ENCODE measurements at regions not wholly inside any gene's neighbourhood (a gene's known extent, or its start where the extent isn't known, plus 50 kb on each side); places are given as distances from the start of the nearest gene placed in this dataset.
A peak's percentile ranks its signal among the peaks of the same experiment; 100 is the strongest.

DNA sequence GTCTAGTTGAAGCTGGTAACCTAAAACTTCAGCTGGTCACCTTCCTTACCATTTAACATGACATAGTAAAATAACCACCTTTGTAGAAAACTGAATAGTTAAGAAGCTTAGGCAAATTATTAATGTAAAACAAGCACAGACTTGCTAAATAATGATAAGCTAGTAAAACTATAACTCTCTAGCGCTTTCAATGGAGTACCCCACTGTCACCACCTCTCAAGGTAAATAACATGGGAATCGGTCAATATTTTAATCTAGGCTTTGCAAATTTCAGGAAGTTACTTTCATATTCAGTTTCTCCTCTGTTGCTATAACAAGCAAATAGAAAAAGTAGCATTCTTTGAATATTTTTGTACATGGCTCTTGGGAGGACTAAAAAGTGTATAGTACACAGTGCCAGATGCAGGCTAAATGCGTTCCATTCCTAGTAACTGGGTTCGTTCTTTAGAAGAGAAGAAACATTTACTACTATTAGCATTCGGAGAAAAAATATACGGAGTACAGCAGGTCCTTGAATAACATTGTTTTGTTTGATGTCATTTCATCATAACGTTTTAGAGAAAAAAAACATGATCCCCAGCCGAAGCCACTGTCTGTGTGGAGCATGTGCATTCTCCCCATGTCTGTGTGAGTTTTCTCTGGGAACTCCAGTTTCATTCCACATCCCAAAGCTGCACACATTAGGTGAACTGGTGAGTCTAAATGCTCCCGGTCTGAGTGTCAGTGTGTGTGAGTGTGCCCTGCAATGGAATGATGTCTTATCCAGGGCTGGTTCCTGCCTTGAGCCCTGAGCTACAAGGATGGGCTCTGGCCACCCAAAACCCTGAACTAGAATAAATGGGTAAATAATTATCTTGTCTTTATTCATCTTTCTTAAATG, 52.5 kb downstream of the EPRS1 start:
- DNase-seq (ENCODE audit: low spot score in 2 of 2) (no peak), ATAC-seq (replicated peaks; ENCODE audit: extremely low read depth, poor library complexity, severe bottlenecking) (no peak)
- H3K4me1 Mint-ChIP-seq, result no peaks in the 10 kb centered on the region
- no peaks in the 10 kb centered on the region for H3K9me3 Mint-ChIP-seq
- no peak overlapping the region for H3K4me3 Mint-ChIP-seq
- H3K36me3 Mint-ChIP-seq (ENCODE audit: insufficient read depth), result peaks cover 23% of the 10 kb centered on the region
- no peaks in the 10 kb centered on the region for H3K27me3 Mint-ChIP-seq
- no peak overlapping the region for H3K27ac Mint-ChIP-seq (ENCODE audit: low read depth)

DNA sequence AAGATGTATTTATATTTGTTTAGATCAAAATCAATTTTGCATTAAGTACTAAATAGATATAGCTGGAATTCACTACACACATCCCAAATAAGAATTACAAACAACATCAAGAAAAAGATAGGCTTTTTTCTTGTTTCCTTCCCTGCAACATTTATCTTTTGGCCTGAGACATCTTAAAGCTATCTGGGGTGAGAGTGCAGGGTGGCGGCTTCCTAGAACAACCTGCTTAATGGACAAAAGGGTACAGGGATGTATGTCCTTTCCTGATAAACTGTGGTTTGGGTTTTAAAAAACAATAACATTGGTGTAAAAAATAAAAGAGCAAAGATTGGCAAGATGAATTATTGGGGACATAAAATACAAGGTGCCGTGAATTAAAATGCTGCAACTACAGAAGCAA, 54.4 kb downstream of the EPRS1 start:
- Mint-ChIP-seq H3K4me3 (no peak overlapping the region), H3K36me3 (ENCODE audit: insufficient read depth) (peaks cover 24% of the 10 kb centered on the region), H3K9me3 (no peaks in the 10 kb centered on the region), H3K27ac (ENCODE audit: low read depth) (peak overlapping the region; percentile 6), H3K4me1 (no peaks in the 10 kb centered on the region), H3K27me3 (no peaks in the 10 kb centered on the region)
- ATAC-seq (replicated peaks; ENCODE audit: extremely low read depth, poor library complexity, severe bottlenecking) (no peak), DNase-seq (ENCODE audit: low spot score in 2 of 2) (no peak)

DNA sequence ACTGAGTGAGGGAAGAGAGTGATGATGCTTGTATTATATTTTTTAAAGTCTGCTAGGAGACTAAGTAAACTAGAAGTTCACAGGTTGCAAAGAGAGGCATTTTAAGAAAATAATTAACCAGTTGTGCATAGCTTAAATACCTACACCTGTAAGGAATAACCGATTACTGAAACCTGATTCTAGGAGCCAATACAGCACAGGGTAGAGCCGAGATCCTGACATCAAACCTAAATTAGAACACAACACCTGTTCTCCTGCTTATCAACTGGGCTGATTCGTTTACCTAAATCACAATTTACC, 54.8 kb downstream of the EPRS1 start:
- ATAC-seq (replicated peaks; ENCODE audit: extremely low read depth, poor library complexity, severe bottlenecking), result no peak

DNA sequence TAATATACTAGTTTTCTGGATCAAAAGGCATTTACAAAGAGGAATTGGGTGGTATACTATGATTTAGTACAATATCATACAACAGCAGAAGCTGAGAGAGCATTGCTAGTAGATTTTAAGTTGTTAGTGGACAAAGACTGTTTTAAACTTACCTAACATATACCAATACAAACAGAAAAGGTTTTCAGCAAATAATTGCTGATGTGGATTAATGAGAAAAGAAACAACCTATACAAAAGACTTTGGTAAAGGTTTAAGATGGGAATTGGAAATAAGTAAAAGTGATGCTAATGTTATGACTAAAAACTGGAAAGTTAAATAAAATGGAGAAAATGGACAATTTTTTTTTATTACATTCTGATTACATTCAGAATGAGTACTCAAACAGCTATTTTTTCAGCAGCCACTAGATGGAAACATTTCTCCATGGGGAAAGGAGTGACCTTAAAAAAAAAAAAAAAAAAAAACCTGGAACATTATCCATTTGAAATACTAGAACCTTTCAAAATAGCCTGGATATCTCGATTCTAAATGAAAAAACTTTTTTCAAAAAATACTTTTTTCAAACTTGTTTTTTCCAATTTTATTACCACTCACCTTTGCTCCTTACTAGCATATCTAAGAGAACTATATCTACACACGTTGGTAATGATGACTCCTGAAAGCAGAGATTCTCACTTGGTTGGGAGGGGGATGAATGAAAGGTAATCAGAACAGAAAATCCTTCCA, 55.4 kb downstream of the EPRS1 start:
- Mint-ChIP-seq H3K4me1 (no peaks in the 10 kb centered on the region), H3K27me3 (no peaks in the 10 kb centered on the region), H3K9me3 (no peaks in the 10 kb centered on the region), H3K36me3 (ENCODE audit: insufficient read depth) (peaks cover 25% of the 10 kb centered on the region), H3K27ac (ENCODE audit: low read depth) (no peak overlapping the region), H3K4me3 (no peak overlapping the region)
- no peak for ATAC-seq (replicated peaks; ENCODE audit: extremely low read depth, poor library complexity, severe bottlenecking)
- no peak for DNase-seq (ENCODE audit: low spot score in 2 of 2)

More for the DNA sequence above, 54.8 kb downstream of the EPRS1 start:
- Mint-ChIP-seq H3K4me3 (no peak overlapping the region), H3K4me1 (no peaks in the 10 kb centered on the region), H3K36me3 (ENCODE audit: insufficient read depth) (peaks cover 23% of the 10 kb centered on the region), H3K27ac (ENCODE audit: low read depth) (peak overlapping the region; percentile 6), H3K9me3 (no peaks in the 10 kb centered on the region), H3K27me3 (no peaks in the 10 kb centered on the region)
- DNase-seq (ENCODE audit: low spot score in 2 of 2), result no peak

DNA sequence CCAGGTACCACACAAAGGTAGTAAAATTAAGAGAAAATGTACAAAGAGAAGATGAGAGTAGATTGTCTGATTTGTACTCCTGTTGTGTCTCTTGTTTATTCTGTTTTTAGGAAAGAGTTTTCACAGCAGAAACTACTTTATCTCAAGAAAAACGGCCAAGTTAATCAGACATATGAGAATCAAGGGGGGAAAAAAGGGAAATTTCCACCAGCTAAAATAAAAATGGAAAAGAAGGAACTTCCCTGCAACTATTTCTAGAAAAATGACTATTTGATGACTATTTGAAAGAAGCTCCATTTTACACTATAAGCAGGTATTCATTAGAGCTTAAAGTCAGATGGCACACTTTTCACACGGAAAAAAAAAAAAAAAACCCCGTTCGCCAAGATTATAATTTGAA, 56.5 kb downstream of the EPRS1 start:
- H3K27me3 Mint-ChIP-seq, result no peaks in the 10 kb centered on the region
- no peaks in the 10 kb centered on the region for H3K4me1 Mint-ChIP-seq
- no peak overlapping the region for H3K4me3 Mint-ChIP-seq
- ATAC-seq (replicated peaks; ENCODE audit: extremely low read depth, poor library complexity, severe bottlenecking) (no peak), DNase-seq (ENCODE audit: low spot score in 2 of 2) (no peak)
- H3K9me3 Mint-ChIP-seq, result no peaks in the 10 kb centered on the region
- H3K27ac Mint-ChIP-seq (ENCODE audit: low read depth), result no peak overlapping the region
- peaks cover 29% of the 10 kb centered on the region for H3K36me3 Mint-ChIP-seq (ENCODE audit: insufficient read depth)

DNA sequence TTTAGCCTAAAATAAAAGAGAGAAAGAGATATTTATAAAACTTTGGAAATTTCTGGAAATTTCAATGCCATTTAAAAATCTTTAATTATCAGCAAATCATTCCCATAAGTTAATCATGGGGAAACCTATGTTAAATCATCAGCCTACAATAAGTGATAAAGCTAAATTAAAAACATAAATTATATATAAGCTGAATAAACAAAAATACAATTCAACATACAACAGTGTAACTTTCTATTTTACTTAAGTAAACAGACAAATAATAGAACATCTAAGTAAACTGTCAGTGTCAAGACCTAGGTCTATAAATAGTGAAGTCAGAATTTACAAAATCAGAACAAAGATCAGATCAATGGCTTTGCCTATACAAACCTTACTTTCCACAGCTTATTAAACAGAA, 57.5 kb downstream of the EPRS1 start:
- no peak for ATAC-seq (replicated peaks; ENCODE audit: extremely low read depth, poor library complexity, severe bottlenecking)
- no peak overlapping the region for H3K27ac Mint-ChIP-seq (ENCODE audit: low read depth)

DNA sequence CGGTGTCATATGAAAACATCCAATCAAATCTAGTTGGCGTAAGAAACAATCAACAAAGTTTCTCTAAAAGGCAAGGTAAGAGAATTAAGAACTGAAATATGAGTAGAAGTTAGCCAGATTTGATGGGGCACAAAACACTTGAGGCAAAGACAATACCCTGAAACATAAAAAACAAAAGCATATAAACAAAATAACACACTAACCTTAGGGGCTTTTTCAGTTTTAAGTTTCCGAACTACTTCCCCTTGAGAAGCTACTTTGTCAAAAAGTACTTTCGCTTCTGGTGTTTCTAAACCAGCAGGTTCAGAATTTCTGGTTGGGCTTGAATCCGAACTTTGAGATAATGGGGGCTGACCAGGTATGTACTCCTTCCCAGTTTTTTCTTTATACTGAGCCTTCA, 57.9 kb downstream of the EPRS1 start:
- Mint-ChIP-seq H3K4me1 (no peaks in the 10 kb centered on the region), H3K36me3 (ENCODE audit: insufficient read depth) (peaks cover 36% of the 10 kb centered on the region), H3K27me3 (no peaks in the 10 kb centered on the region), H3K27ac (ENCODE audit: low read depth) (no peak overlapping the region), H3K9me3 (no peaks in the 10 kb centered on the region), H3K4me3 (no peak overlapping the region)
- ATAC-seq (replicated peaks; ENCODE audit: extremely low read depth, poor library complexity, severe bottlenecking) (no peak), DNase-seq (ENCODE audit: low spot score in 2 of 2) (no peak)

More for the DNA sequence above, 57.5 kb downstream of the EPRS1 start:
- H3K4me3 Mint-ChIP-seq, result no peak overlapping the region
- H3K27me3 Mint-ChIP-seq, result no peaks in the 10 kb centered on the region
- no peaks in the 10 kb centered on the region for H3K4me1 Mint-ChIP-seq
- peaks cover 32% of the 10 kb centered on the region for H3K36me3 Mint-ChIP-seq (ENCODE audit: insufficient read depth)
- no peak for DNase-seq (ENCODE audit: low spot score in 2 of 2)
- H3K9me3 Mint-ChIP-seq, result no peaks in the 10 kb centered on the region

DNA sequence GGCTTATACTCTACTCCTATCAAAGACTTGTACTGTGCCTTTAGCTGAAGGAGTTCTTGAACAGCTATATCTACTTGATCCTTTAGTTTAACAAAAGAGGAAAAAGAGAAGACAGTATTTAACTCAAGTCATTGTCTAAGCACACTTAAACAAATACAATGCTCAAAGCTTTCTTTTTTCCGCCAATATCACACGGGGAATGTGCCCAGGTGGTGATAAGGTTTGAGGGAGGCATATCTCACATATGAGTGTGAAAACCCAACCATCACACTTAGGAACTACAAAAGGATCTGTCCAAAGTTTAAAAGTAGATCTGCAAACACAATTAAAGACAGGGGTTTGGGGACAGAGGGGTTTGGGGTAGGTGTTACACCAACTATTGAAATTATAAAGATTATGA, 59.0 kb upstream of the SLC30A10 start:
- no peaks in the 10 kb centered on the region for H3K4me1 Mint-ChIP-seq
- DNase-seq (ENCODE audit: low spot score in 2 of 2), result no peak

DNA sequence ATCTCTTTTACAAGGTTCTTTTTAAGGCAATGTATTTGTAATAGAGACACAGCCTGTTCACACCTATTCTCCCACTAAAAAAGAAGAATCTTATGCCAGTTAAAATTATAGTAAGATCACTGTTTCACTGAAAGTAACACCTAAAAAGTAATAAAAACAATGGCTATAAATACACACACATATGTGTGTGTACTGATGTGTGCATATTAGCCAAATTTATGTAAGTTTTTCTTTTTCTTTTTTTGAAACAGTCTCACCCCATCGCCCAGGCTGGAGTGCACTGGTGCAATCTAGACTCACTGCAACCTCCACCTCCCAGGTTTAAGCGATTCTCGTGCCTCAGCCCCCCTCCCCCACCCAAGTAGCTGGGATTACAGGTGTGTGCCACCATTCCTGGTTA, 56.8 kb upstream of the SLC30A10 start:
- H3K27me3 Mint-ChIP-seq, result no peaks in the 10 kb centered on the region
- no peak overlapping the region for H3K27ac Mint-ChIP-seq (ENCODE audit: low read depth)
- no peak for ATAC-seq (replicated peaks; ENCODE audit: extremely low read depth, poor library complexity, severe bottlenecking)
- no peaks in the 10 kb centered on the region for H3K4me1 Mint-ChIP-seq
- no peak for DNase-seq (ENCODE audit: low spot score in 2 of 2)
- no peaks in the 10 kb centered on the region for H3K9me3 Mint-ChIP-seq
- H3K4me3 Mint-ChIP-seq, result no peak overlapping the region
- H3K36me3 Mint-ChIP-seq (ENCODE audit: insufficient read depth), result peaks cover 43% of the 10 kb centered on the region

More for the DNA sequence above, 59.0 kb upstream of the SLC30A10 start:
- no peak for ATAC-seq (replicated peaks; ENCODE audit: extremely low read depth, poor library complexity, severe bottlenecking)
- Mint-ChIP-seq H3K9me3 (no peaks in the 10 kb centered on the region), H3K27me3 (no peaks in the 10 kb centered on the region), H3K27ac (ENCODE audit: low read depth) (no peak overlapping the region), H3K4me3 (no peak overlapping the region), H3K36me3 (ENCODE audit: insufficient read depth) (peaks cover 33% of the 10 kb centered on the region)
